ENCODE measurements at regions not wholly inside any gene's neighbourhood (a gene's known extent, or its start where the extent isn't known, plus 50 kb on each side); places are given as distances from the start of the nearest gene placed in this dataset.

- TF ChIP-seq, protein P1, sequence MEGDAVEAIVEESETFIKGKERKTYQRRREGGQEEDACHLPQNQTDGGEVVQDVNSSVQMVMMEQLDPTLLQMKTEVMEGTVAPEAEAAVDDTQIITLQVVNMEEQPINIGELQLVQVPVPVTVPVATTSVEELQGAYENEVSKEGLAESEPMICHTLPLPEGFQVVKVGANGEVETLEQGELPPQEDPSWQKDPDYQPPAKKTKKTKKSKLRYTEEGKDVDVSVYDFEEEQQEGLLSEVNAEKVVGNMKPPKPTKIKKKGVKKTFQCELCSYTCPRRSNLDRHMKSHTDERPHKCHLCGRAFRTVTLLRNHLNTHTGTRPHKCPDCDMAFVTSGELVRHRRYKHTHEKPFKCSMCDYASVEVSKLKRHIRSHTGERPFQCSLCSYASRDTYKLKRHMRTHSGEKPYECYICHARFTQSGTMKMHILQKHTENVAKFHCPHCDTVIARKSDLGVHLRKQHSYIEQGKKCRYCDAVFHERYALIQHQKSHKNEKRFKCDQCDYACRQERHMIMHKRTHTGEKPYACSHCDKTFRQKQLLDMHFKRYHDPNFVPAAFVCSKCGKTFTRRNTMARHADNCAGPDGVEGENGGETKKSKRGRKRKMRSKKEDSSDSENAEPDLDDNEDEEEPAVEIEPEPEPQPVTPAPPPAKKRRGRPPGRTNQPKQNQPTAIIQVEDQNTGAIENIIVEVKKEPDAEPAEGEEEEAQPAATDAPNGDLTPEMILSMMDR (IDR thresholded peaks at IDR 0.05): no peak
- no peak for TF ChIP-seq POLR2A (IDR thresholded peaks at IDR 0.05)
- TF ChIP-seq POLR2AphosphoS5 (IDR thresholded peaks at IDR 0.05): no peak
- TF ChIP-seq EP300 (IDR thresholded peaks at IDR 0.05): no peak
Measured at GRCh38 chr13:62453761-62454160, 1038.1 kb upstream of the PCDH20 start.

All from suprapubic skin (tissue), 4 donors.